ENCODE measurements at regions not wholly inside any gene's neighbourhood (a gene's known extent, or its start where the extent isn't known, plus 50 kb on each side); places are given as distances from the start of the nearest gene placed in this dataset.

- Histone ChIP-seq H3K4me3 (ENCODE audit: control insufficient read depth in 2 of 3, extremely low read depth in 1 of 3, insufficient read depth in 2 of 3, low read depth in 1 of 3, low read length in 3 of 3) (no peak overlapping the region), H4K20me1 (ENCODE audit: control insufficient read depth, extremely low read depth, insufficient read depth, low read length) (no peaks in the 10 kb centered on the region), H3K36me3 (ENCODE audit: control insufficient read depth in 2 of 2, extremely low read depth in 1 of 2, insufficient read depth in 2 of 2, low read length in 2 of 2) (no peaks in the 10 kb centered on the region), H3K27me3 (ENCODE audit: control insufficient read depth, extremely low read depth, insufficient read depth, low read length) (peaks cover 9% of the 10 kb centered on the region), H3K27ac (ENCODE audit: control insufficient read depth, insufficient read depth, low read length) (no peak overlapping the region), H2AFZ (ENCODE audit: control insufficient read depth, low read length) (no peak overlapping the region), H3K4me1 (ENCODE audit: control insufficient read depth, extremely low read depth, insufficient read depth, low read length) (no peaks in the 10 kb centered on the region), H3K4me2 (ENCODE audit: control insufficient read depth, extremely low read depth, insufficient read depth, low read depth, low read length) (no peak overlapping the region), H3K9me3 (ENCODE audit: control insufficient read depth, low read depth, low read length) (no peaks in the 10 kb centered on the region), H3K9me1 (ENCODE audit: control insufficient read depth, extremely low read depth, insufficient read depth, low read length) (no peaks in the 10 kb centered on the region), H3K9ac (ENCODE audit: control insufficient read depth, extremely low read depth, insufficient read depth, low read length) (no peak overlapping the region), H3K79me2 (ENCODE audit: control insufficient read depth, insufficient read depth, low read length) (no peaks in the 10 kb centered on the region)
- FAIRE-seq (no peak), DNase-seq (ENCODE audit: low read depth, low spot score) (no peak)
- dilution Hi-C loops (cut with MboI; ENCODE audit: extremely low pct_ligation_motif_present, low sequenced_read_pairs): no loop called here
- TF ChIP-seq EZH2 (IDR thresholded peaks at IDR 0.05; ENCODE audit: low read length): no peak
- TF ChIP-seq, protein P1, sequence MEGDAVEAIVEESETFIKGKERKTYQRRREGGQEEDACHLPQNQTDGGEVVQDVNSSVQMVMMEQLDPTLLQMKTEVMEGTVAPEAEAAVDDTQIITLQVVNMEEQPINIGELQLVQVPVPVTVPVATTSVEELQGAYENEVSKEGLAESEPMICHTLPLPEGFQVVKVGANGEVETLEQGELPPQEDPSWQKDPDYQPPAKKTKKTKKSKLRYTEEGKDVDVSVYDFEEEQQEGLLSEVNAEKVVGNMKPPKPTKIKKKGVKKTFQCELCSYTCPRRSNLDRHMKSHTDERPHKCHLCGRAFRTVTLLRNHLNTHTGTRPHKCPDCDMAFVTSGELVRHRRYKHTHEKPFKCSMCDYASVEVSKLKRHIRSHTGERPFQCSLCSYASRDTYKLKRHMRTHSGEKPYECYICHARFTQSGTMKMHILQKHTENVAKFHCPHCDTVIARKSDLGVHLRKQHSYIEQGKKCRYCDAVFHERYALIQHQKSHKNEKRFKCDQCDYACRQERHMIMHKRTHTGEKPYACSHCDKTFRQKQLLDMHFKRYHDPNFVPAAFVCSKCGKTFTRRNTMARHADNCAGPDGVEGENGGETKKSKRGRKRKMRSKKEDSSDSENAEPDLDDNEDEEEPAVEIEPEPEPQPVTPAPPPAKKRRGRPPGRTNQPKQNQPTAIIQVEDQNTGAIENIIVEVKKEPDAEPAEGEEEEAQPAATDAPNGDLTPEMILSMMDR (optimal IDR thresholded peaks at IDR 0.05 in 1 of 3, IDR thresholded peaks at IDR 0.05 in 1 of 3, conservative IDR thresholded peaks at IDR 0.05 in 1 of 3; ENCODE audit: extremely low read depth in 1 of 3, insufficient read depth in 2 of 3, low read length in 3 of 3): no peak
These were observed 571.4 kb downstream of the MN1 start for GRCh38 chr22:27230189-27230588.

GRCh38 chr22:27231266-27231665 is 570.3 kb downstream of the MN1 start:
- FAIRE-seq (no peak), DNase-seq (ENCODE audit: low read depth, low spot score) (no peak)
- no peak overlapping the region for H3K9ac ChIP-seq (ENCODE audit: control insufficient read depth, extremely low read depth, insufficient read depth, low read length)
- no peaks in the 10 kb centered on the region for H4K20me1 ChIP-seq (ENCODE audit: control insufficient read depth, extremely low read depth, insufficient read depth, low read length)
- H3K27ac ChIP-seq (ENCODE audit: control insufficient read depth, insufficient read depth, low read length): no peak overlapping the region
- H3K4me2 ChIP-seq (ENCODE audit: control insufficient read depth, extremely low read depth, insufficient read depth, low read depth, low read length): no peak overlapping the region
- dilution Hi-C loops (cut with MboI; ENCODE audit: extremely low pct_ligation_motif_present, low sequenced_read_pairs): no loop called here
- H3K79me2 ChIP-seq (ENCODE audit: control insufficient read depth, insufficient read depth, low read length): no peaks in the 10 kb centered on the region
- no peaks in the 10 kb centered on the region for H3K36me3 ChIP-seq (ENCODE audit: control insufficient read depth in 2 of 2, extremely low read depth in 1 of 2, insufficient read depth in 2 of 2, low read length in 2 of 2)
- no peaks in the 10 kb centered on the region for H3K9me1 ChIP-seq (ENCODE audit: control insufficient read depth, extremely low read depth, insufficient read depth, low read length)
- no peaks in the 10 kb centered on the region for H3K4me1 ChIP-seq (ENCODE audit: control insufficient read depth, extremely low read depth, insufficient read depth, low read length)
- no peak overlapping the region for H3K4me3 ChIP-seq (ENCODE audit: control insufficient read depth in 2 of 3, extremely low read depth in 1 of 3, insufficient read depth in 2 of 3, low read depth in 1 of 3, low read length in 3 of 3)
- no peak overlapping the region for H2AFZ ChIP-seq (ENCODE audit: control insufficient read depth, low read length)
- peaks cover 9% of the 10 kb centered on the region for H3K27me3 ChIP-seq (ENCODE audit: control insufficient read depth, extremely low read depth, insufficient read depth, low read length)
- no peak for TF ChIP-seq EZH2 (IDR thresholded peaks at IDR 0.05; ENCODE audit: low read length)
- TF ChIP-seq, protein P1 (optimal IDR thresholded peaks at IDR 0.05 in 1 of 3, IDR thresholded peaks at IDR 0.05 in 1 of 3, conservative IDR thresholded peaks at IDR 0.05 in 1 of 3; ENCODE audit: extremely low read depth in 1 of 3, insufficient read depth in 2 of 3, low read length in 3 of 3): no peak
- no peaks in the 10 kb centered on the region for H3K9me3 ChIP-seq (ENCODE audit: control insufficient read depth, low read depth, low read length)

Measured in keratinocyte (primary cell).